Lower lobe of right lung (tissue), 2 donors: ENCODE measurements at regions not wholly inside any gene's neighbourhood (a gene's known extent, or its start where the extent isn't known, plus 50 kb on each side); places are given as distances from the start of the nearest gene placed in this dataset.
"Not testable (repeated sequence)": the region's sequence is repeated elsewhere in the genome, so short reads cannot be mapped to it uniquely, and the experiment has no call there.

ENCODE experiments used
- ATAC-seq, 2 donors: fragments of 200-7000 bp; cut with Tn5 transposase; one replicate each; pipeline ENCODE4 v1.9.1; 2020 to 2022; ENCODE audit warnings: mild to moderate bottlenecking in 2 of 2, moderate library complexity in 2 of 2
- DNase-seq: peaks from one replicate; pipeline ENCODE4 v3.0.0-alpha.2; 2020
- H3K27ac ChIP-seq: fragments of 200-600 bp; one replicate; pipeline ENCODE4 v1.8.0; 2022
- H3K27me3 ChIP-seq: fragments of 200-600 bp; one replicate; pipeline ENCODE4 v1.8.0; 2022; ENCODE audit warnings: low read depth
- H3K36me3 ChIP-seq: fragments of 200-600 bp; one replicate; pipeline ENCODE4 v1.8.0; 2022; ENCODE audit warnings: mild to moderate bottlenecking
- H3K4me1 ChIP-seq: fragments of 200-600 bp; one replicate; pipeline ENCODE4 v1.8.0; 2022
- H3K4me3 ChIP-seq: fragments of 200-600 bp; one replicate; pipeline ENCODE4 v1.8.0; 2022; ENCODE audit warnings: mild to moderate bottlenecking
- H3K9me3 ChIP-seq: fragments of 200-600 bp; one replicate; pipeline ENCODE4 v1.8.0; 2022
- CTCF ChIP-seq: fragments of 200-600 bp; IDR thresholded peaks from one replicate; pipeline ENCODE4 v1.8.0; 2022; ENCODE audit warnings: antibody characterized with exemption, mild to moderate bottlenecking
- intact Hi-C: fragments of 100-400 bp; cut with DNase I; formaldehyde crosslinking; loops from one replicate; pipeline ENCODE4 v1.11.0; 2022
- donor health status: DM: no; HTN: yes; CAD: no; lungs with severe emphysema.

GRCh38 chr2:17373041-17373440 lies 145.2 kb downstream of the RAD51AP2 start:
- DNase-seq (no peak), ATAC-seq (no peak)
- H3K27ac ChIP-seq, result no peak overlapping the region
- H3K4me1 ChIP-seq, result no peaks in the 10 kb centered on the region
- no peaks in the 10 kb centered on the region for H3K36me3 ChIP-seq
- no peaks in the 10 kb centered on the region for H3K9me3 ChIP-seq
- no peaks in the 10 kb centered on the region for H3K27me3 ChIP-seq
- intact Hi-C loops, result no loop called here
- TF ChIP-seq CTCF, result no peak
- H3K4me3 ChIP-seq, result no peak overlapping the region

- Histone ChIP-seq H3K27ac (no peak overlapping the region), H3K9me3 (no peaks in the 10 kb centered on the region), H3K27me3 (no peaks in the 10 kb centered on the region), H3K36me3 (no peaks in the 10 kb centered on the region), H3K4me3 (no peak overlapping the region), H3K4me1 (no peaks in the 10 kb centered on the region)
- ATAC-seq (no peak), DNase-seq (no peak)
- no peak for TF ChIP-seq CTCF
- intact Hi-C loops, result no loop called here
These were observed 154.4 kb downstream of the RAD51AP2 start for GRCh38 chr2:17363846-17364245.

- no peak for DNase-seq
- Histone ChIP-seq H3K4me1 (no peaks in the 10 kb centered on the region), H3K9me3 (no peaks in the 10 kb centered on the region), H3K36me3 (no peaks in the 10 kb centered on the region), H3K4me3 (no peak overlapping the region), H3K27ac (no peak overlapping the region), H3K27me3 (no peaks in the 10 kb centered on the region)
- intact Hi-C loops, result no loop called here
- ATAC-seq, result no peak
- no peak for TF ChIP-seq CTCF
These were observed 155.3 kb downstream of the RAD51AP2 start for GRCh38 chr2:17362956-17363355.

GRCh38 chr2:17355608-17356329 lies 162.5 kb downstream of the RAD51AP2 start:
- Histone ChIP-seq H3K4me1 (no peaks in the 10 kb centered on the region), H3K27me3 (no peaks in the 10 kb centered on the region), H3K9me3 (no peaks in the 10 kb centered on the region), H3K27ac (no peak overlapping the region), H3K36me3 (no peaks in the 10 kb centered on the region), H3K4me3 (no peak overlapping the region)
- TF ChIP-seq CTCF, result no peak
- ATAC-seq (no peak), DNase-seq (no peak)
- intact Hi-C loops, result no loop called here

- intact Hi-C loops, result no loop called here
- Histone ChIP-seq H3K4me1 (no peaks in the 10 kb centered on the region), H3K36me3 (no peaks in the 10 kb centered on the region), H3K9me3 (no peaks in the 10 kb centered on the region), H3K4me3 (no peak overlapping the region), H3K27ac (no peak overlapping the region), H3K27me3 (no peaks in the 10 kb centered on the region)
- no peak for DNase-seq
- TF ChIP-seq CTCF, result no peak
- no peak for ATAC-seq
These were observed 165.0 kb downstream of the RAD51AP2 start for GRCh38 chr2:17353263-17353662.

GRCh38 chr2:17342692-17343091 lies 175.5 kb downstream of the RAD51AP2 start:
- H3K9me3 ChIP-seq, ATAC-seq, H3K27me3 ChIP-seq, H3K36me3 ChIP-seq, H3K4me3 ChIP-seq, H3K4me1 ChIP-seq, H3K27ac ChIP-seq, DNase-seq, intact Hi-C loops: not testable (repeated sequence)
